ENCODE measurements at regions not wholly inside any gene's neighbourhood (a gene's known extent, or its start where the extent isn't known, plus 50 kb on each side); places are given as distances from the start of the nearest gene placed in this dataset.
"Not testable (repeated sequence)": the region's sequence is repeated elsewhere in the genome, so short reads cannot be mapped to it uniquely, and the experiment has no call there.

- DNase-seq = no peak
Measured at GRCh38 chr4:114252499-114252898, 273.1 kb upstream of the ARSJ start.

GRCh38 chr4:114257501-114257900, 278.1 kb upstream of the ARSJ start:
- no peak for DNase-seq

- not testable (repeated sequence) for DNase-seq
Measured at GRCh38 chr4:114262421-114262820, 283.0 kb upstream of the ARSJ start.

- no peak for DNase-seq
Measured at GRCh38 chr4:114263233-114263632, 283.8 kb upstream of the ARSJ start.

- no peak for DNase-seq
Measured at GRCh38 chr4:114264452-114264851, 285.0 kb upstream of the ARSJ start.

GRCh38 chr4:114264877-114265291, 285.4 kb upstream of the ARSJ start:
- no peak for DNase-seq

- no peak for DNase-seq
Measured at GRCh38 chr4:114265342-114265741, 285.9 kb upstream of the ARSJ start.

GRCh38 chr4:114267976-114268375, 288.5 kb upstream of the ARSJ start:
- no peak for DNase-seq

GRCh38 chr4:114271031-114271430, 291.6 kb upstream of the ARSJ start:
- no peak for DNase-seq

GRCh38 chr4:114272226-114272625, 292.8 kb upstream of the ARSJ start:
- DNase-seq = no peak

GRCh38 chr4:114273238-114273637, 293.8 kb upstream of the ARSJ start:
- DNase-seq = no peak

GRCh38 chr4:114277690-114278089, 298.2 kb upstream of the ARSJ start:
- DNase-seq = no peak

GRCh38 chr4:114279066-114279465, 299.6 kb upstream of the ARSJ start:
- no peak for DNase-seq

- DNase-seq = no peak
Measured at GRCh38 chr4:114279711-114280110, 300.3 kb upstream of the ARSJ start.

- DNase-seq = no peak
Measured at GRCh38 chr4:114280645-114281044, 301.2 kb upstream of the ARSJ start.

- no peak for DNase-seq
Measured at GRCh38 chr4:114281164-114281960, 301.9 kb upstream of the ARSJ start.

- DNase-seq = no peak
Measured at GRCh38 chr4:114282937-114283336, 303.5 kb upstream of the ARSJ start.

GRCh38 chr4:114284629-114285028, 305.2 kb upstream of the ARSJ start:
- no peak for DNase-seq

GRCh38 chr4:114286262-114286810, 306.9 kb upstream of the ARSJ start:
- DNase-seq = no peak

- DNase-seq = no peak
Measured at GRCh38 chr4:114287079-114287696, 307.7 kb upstream of the ARSJ start.

GRCh38 chr4:114296126-114296525, 302.5 kb upstream of the UGT8 start:
- no peak for DNase-seq

GRCh38 chr4:114302472-114302871, 296.1 kb upstream of the UGT8 start:
- no peak for DNase-seq

GRCh38 chr4:114304046-114304445, 294.6 kb upstream of the UGT8 start:
- no peak for DNase-seq

GRCh38 chr4:114304567-114304966, 294.0 kb upstream of the UGT8 start:
- no peak for DNase-seq

All from DMS79 (cell line).